Smooth muscle cell (in vitro differentiated cells): ENCODE measurements at regions not wholly inside any gene's neighbourhood (a gene's known extent, or its start where the extent isn't known, plus 50 kb on each side); places are given as distances from the start of the nearest gene placed in this dataset.

Experiments used
- DNase-seq: peaks from one replicate; lab custom pipeline; 2025; ENCODE audit not compliant: unreplicated experiment; lab: John Stamatoyannopoulos, UW
- H2AFZ ChIP-seq: fragments of 200-600 bp; sonication (generic); 2 replicates; pipeline ENCODE4 v1.6.0; 2016; ENCODE audit warnings: antibody characterized with exemption, low read depth, mild to moderate bottlenecking
- H3F3A ChIP-seq: fragments of 200-600 bp; sonication (generic); 2 replicates; pipeline ENCODE4 v1.6.0; 2017; ENCODE audit warnings: antibody characterized with exemption, low read depth
- H3K27ac ChIP-seq: fragments of 200-600 bp; sonication (generic); 2 replicates; pipeline ENCODE4 v1.5.1; 2016; ENCODE audit warnings: low read depth, mild to moderate bottlenecking
- H3K27me3 ChIP-seq: fragments of 200-600 bp; sonication (generic); 2 replicates; pipeline ENCODE4 v1.6.1; 2016; ENCODE audit warnings: low read depth, mild to moderate bottlenecking
- H3K36me3 ChIP-seq: fragments of 200-600 bp; sonication (generic); 2 replicates; pipeline ENCODE4 v1.5.1; 2016; ENCODE audit warnings: low read depth
- H3K4me1 ChIP-seq: fragments of 200-600 bp; sonication (generic); 2 replicates; pipeline ENCODE4 v1.5.1; 2016; ENCODE audit warnings: low read depth
- H3K4me2 ChIP-seq: fragments of 200-600 bp; sonication (generic); 2 replicates; pipeline ENCODE4 v1.6.0; 2016; ENCODE audit warnings: mild to moderate bottlenecking
- H3K4me3 ChIP-seq: fragments of 200-600 bp; sonication (generic); 2 replicates; pipeline ENCODE4 v1.5.1; 2016; ENCODE audit warnings: mild to moderate bottlenecking
- H3K79me2 ChIP-seq: fragments of 200-600 bp; sonication (generic); 2 replicates; pipeline ENCODE4 v1.6.0; 2016; ENCODE audit warnings: low read depth, mild to moderate bottlenecking
- H3K9ac ChIP-seq: fragments of 200-600 bp; sonication (generic); 2 replicates; pipeline ENCODE4 v1.6.0; 2016; ENCODE audit warnings: low read depth
- H3K9me3 ChIP-seq: fragments of 200-600 bp; sonication (generic); replicated peaks from 2 replicates; pipeline ENCODE4 v1.5.1; 2016; ENCODE audit warnings: low read depth
- H4K20me1 ChIP-seq: fragments of 200-600 bp; sonication (generic); 2 replicates; pipeline ENCODE4 v1.6.0; 2016; ENCODE audit warnings: low read depth
- WGBS: methylation state at CpG from one replicate; pipeline ENCODE4 v1.1.7; 2016; ENCODE audit warnings: low lambda C conversion rate; 5-methylcytosine and 5-hydroxymethylcytosine counted together
- TF ChIP-seq, protein P1 (sequence below): fragments of 200-600 bp; sonication (generic); IDR thresholded peaks from 2 replicates; pipeline ENCODE4 v1.5.1; 2017; ENCODE audit warnings: borderline replicate concordance, mild to moderate bottlenecking, antibody characterized with exemption; ENCODE audit not compliant: insufficient read depth, poor library complexity, severe bottlenecking

DNA sequence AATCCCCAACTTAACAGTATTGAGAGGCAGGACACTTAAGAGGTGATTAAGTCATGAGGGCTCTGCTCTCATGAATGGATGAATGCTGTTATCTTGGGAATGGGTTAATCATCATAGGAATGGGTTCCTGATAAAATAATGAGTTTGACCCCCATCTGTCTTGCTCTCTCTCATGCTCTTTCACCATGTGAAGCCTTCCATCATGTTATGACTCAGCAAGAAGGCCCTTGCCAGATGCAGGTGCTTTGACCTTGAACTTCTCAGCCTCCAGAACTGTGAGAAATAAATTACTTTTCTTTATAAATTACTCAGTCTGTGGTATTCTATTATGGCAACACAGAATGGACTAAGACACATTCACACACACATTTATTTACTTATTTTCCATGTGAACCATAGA, 89.0 kb upstream of the PPM1H start:
- H3K4me3 ChIP-seq = no peak overlapping the region
- no peaks in the 10 kb centered on the region for H3F3A ChIP-seq
- H3K9ac ChIP-seq = no peak overlapping the region
- H3K4me2 ChIP-seq = no peak overlapping the region
- H3K79me2 ChIP-seq = no peaks in the 10 kb centered on the region
- no peaks in the 10 kb centered on the region for H3K36me3 ChIP-seq
- H3K4me1 ChIP-seq = no peaks in the 10 kb centered on the region
- H3K27me3 ChIP-seq = no peaks in the 10 kb centered on the region
- no peaks in the 10 kb centered on the region for H4K20me1 ChIP-seq
- no peak overlapping the region for H3K27ac ChIP-seq
- H2AFZ ChIP-seq = no peak overlapping the region
- TF ChIP-seq, protein P1, sequence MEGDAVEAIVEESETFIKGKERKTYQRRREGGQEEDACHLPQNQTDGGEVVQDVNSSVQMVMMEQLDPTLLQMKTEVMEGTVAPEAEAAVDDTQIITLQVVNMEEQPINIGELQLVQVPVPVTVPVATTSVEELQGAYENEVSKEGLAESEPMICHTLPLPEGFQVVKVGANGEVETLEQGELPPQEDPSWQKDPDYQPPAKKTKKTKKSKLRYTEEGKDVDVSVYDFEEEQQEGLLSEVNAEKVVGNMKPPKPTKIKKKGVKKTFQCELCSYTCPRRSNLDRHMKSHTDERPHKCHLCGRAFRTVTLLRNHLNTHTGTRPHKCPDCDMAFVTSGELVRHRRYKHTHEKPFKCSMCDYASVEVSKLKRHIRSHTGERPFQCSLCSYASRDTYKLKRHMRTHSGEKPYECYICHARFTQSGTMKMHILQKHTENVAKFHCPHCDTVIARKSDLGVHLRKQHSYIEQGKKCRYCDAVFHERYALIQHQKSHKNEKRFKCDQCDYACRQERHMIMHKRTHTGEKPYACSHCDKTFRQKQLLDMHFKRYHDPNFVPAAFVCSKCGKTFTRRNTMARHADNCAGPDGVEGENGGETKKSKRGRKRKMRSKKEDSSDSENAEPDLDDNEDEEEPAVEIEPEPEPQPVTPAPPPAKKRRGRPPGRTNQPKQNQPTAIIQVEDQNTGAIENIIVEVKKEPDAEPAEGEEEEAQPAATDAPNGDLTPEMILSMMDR = no peak
- no peak for DNase-seq
- H3K9me3 ChIP-seq = no peaks in the 10 kb centered on the region

DNA sequence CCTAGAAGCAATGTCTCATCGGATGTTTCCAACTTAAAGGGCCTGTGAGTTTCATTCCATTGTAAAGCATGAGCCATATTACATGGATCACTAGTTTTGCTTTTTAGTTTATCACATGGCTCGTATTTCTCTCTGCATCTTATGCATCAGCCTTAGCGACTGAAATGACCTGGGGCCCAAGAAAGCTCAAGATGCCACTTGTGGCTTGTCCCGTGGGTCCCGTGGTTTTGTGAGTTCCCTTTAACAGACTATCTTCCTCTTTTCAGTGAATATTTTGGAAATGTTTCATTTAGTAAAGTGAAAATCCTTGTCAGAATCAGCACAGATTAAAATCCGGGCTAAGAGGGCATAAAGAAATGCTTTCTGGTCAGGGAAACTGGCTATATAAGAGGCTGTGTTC, 86.2 kb upstream of the PPM1H start:
- no peak overlapping the region for H3K9ac ChIP-seq
- H4K20me1 ChIP-seq = no peaks in the 10 kb centered on the region
- no peaks in the 10 kb centered on the region for H3K36me3 ChIP-seq
- H3K4me2 ChIP-seq = no peak overlapping the region
- H3K4me3 ChIP-seq = no peak overlapping the region
- TF ChIP-seq, protein P1 = no peak
- WGBS = 74% methylated on average over 6 of the region's 6 CpGs
- no peaks in the 10 kb centered on the region for H3K79me2 ChIP-seq
- H3F3A ChIP-seq = no peaks in the 10 kb centered on the region
- H3K4me1 ChIP-seq = no peaks in the 10 kb centered on the region
- H2AFZ ChIP-seq = no peak overlapping the region
- DNase-seq = no peak
- no peak overlapping the region for H3K27ac ChIP-seq
- H3K9me3 ChIP-seq = no peaks in the 10 kb centered on the region
- H3K27me3 ChIP-seq = no peaks in the 10 kb centered on the region

DNA sequence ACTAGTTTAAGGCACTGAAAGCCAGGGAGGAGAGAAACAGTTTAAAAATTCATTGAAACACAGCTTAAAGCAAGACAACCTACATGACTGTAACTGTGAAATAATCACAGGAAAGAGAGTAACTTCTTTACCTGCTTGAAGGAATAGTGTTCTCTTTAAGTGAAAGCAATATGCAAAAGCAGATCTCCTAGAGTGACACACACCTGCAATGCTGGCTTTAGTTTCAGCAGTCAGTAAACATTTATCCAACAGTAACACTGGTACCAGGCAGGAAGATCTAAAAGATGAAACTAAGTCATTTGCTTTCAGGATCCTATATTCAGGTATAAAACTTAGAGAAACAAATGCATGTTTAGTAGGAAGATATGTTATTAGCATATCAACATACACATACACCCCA, 85.3 kb upstream of the PPM1H start:
- no peak overlapping the region for H3K4me3 ChIP-seq
- no peak for DNase-seq
- H3K9ac ChIP-seq = no peak overlapping the region
- no peaks in the 10 kb centered on the region for H3F3A ChIP-seq
- no peaks in the 10 kb centered on the region for H3K9me3 ChIP-seq
- TF ChIP-seq, protein P1 = no peak
- H2AFZ ChIP-seq = no peak overlapping the region
- H3K36me3 ChIP-seq = no peaks in the 10 kb centered on the region
- no peaks in the 10 kb centered on the region for H3K4me1 ChIP-seq
- no peaks in the 10 kb centered on the region for H3K27me3 ChIP-seq
- no peaks in the 10 kb centered on the region for H4K20me1 ChIP-seq
- H3K79me2 ChIP-seq = no peaks in the 10 kb centered on the region
- no peak overlapping the region for H3K27ac ChIP-seq
- no peak overlapping the region for H3K4me2 ChIP-seq

DNA sequence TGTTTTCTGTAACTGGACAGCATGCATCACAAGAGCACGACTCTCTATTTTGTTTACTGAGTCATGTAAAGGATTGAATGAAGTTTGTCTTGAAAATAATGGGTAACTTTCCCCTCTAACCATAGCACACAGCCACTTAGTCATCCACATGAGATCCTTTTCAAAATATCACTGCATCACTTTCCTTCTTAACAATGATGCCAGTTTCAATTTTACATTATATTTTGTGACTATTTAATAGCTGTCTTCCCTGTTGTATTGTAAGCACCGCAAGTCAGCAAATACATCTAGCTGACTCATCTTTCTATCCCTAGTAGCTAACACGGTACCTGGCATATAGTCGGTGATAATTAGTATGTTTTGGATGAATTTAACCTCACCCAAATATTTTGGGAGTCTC, 83.3 kb upstream of the PPM1H start:
- WGBS = 73% methylated on average over 4 of the region's 4 CpGs
- H3K4me3 ChIP-seq = no peak overlapping the region
- no peaks in the 10 kb centered on the region for H3K27me3 ChIP-seq
- DNase-seq = no peak
- no peak overlapping the region for H2AFZ ChIP-seq
- TF ChIP-seq, protein P1 = no peak
- no peaks in the 10 kb centered on the region for H3K36me3 ChIP-seq
- no peaks in the 10 kb centered on the region for H3K79me2 ChIP-seq
- H3K4me2 ChIP-seq = no peak overlapping the region
- H3K27ac ChIP-seq = no peak overlapping the region
- no peaks in the 10 kb centered on the region for H3K4me1 ChIP-seq
- no peaks in the 10 kb centered on the region for H3F3A ChIP-seq
- no peaks in the 10 kb centered on the region for H3K9me3 ChIP-seq
- no peaks in the 10 kb centered on the region for H4K20me1 ChIP-seq
- no peak overlapping the region for H3K9ac ChIP-seq
